ENCODE measurements at regions not wholly inside any gene's neighbourhood (a gene's known extent, or its start where the extent isn't known, plus 50 kb on each side); places are given as distances from the start of the nearest gene placed in this dataset. TPM values are rescaled to one million over a fixed set of nuclear protein-coding genes. Genes with fewer than 3 reads are reported as not detected.

GRCh38 chr7:69545175-69545574 is 53.1 kb upstream of the AUTS2 start (continued):
- TF ChIP-seq, protein P1, sequence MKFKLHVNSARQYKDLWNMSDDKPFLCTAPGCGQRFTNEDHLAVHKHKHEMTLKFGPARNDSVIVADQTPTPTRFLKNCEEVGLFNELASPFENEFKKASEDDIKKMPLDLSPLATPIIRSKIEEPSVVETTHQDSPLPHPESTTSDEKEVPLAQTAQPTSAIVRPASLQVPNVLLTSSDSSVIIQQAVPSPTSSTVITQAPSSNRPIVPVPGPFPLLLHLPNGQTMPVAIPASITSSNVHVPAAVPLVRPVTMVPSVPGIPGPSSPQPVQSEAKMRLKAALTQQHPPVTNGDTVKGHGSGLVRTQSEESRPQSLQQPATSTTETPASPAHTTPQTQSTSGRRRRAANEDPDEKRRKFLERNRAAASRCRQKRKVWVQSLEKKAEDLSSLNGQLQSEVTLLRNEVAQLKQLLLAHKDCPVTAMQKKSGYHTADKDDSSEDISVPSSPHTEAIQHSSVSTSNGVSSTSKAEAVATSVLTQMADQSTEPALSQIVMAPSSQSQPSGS (IDR thresholded peaks at IDR 0.05; ENCODE audit: low read length): no peak
- TF ChIP-seq TAF1 (IDR thresholded peaks at IDR 0.05; ENCODE audit: low read depth, low read length): no peak
- no peak for TF ChIP-seq ASH2L (IDR thresholded peaks at IDR 0.05; ENCODE audit: low read length)

Small RNAs in the stretch of these regions (small RNA-seq; reads per million reads assigned to genes)
- gene MTATP6P21 (ENCODE audit: insufficient read depth) (not detected), gene RF00019 (ENCODE audit: insufficient read depth) (not detected), gene RNA5SP231 (ENCODE audit: insufficient read depth) (not detected), gene RNU6-229P (ENCODE audit: insufficient read depth) (not detected), gene RNU6-832P (ENCODE audit: insufficient read depth) (not detected)

Data from H1 (cell line).